DMS53 (cell line): ENCODE measurements at regions not wholly inside any gene's neighbourhood (a gene's known extent, or its start where the extent isn't known, plus 50 kb on each side); places are given as distances from the start of the nearest gene placed in this dataset.

Experiments used
- DNase-seq: peaks from one replicate; lab custom pipeline; 2025; lab: John Stamatoyannopoulos, UW

DNA sequence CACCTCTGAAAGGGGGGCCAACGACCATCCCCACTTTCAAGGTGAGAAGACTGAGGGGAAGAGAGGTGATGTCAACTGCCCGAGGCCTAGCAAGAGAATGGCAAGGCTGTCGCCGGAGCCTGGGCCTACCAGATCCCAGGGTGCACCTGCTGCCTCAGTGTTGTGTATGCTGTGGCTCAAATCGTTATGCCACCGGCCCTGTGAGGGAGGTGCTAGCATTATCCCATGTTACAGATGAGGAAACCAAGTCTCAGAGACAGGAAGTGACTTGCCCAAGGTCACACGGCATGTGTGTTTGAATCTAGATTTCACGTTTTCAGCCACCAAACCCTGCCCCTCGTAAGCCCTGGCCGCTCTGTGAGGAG, 152.5 kb downstream of the CEBPB start:
- DNase-seq, result no peak

GRCh38 chr20:50343490-50344179, 153.0 kb downstream of the CEBPB start:
- no peak for DNase-seq

DNA sequence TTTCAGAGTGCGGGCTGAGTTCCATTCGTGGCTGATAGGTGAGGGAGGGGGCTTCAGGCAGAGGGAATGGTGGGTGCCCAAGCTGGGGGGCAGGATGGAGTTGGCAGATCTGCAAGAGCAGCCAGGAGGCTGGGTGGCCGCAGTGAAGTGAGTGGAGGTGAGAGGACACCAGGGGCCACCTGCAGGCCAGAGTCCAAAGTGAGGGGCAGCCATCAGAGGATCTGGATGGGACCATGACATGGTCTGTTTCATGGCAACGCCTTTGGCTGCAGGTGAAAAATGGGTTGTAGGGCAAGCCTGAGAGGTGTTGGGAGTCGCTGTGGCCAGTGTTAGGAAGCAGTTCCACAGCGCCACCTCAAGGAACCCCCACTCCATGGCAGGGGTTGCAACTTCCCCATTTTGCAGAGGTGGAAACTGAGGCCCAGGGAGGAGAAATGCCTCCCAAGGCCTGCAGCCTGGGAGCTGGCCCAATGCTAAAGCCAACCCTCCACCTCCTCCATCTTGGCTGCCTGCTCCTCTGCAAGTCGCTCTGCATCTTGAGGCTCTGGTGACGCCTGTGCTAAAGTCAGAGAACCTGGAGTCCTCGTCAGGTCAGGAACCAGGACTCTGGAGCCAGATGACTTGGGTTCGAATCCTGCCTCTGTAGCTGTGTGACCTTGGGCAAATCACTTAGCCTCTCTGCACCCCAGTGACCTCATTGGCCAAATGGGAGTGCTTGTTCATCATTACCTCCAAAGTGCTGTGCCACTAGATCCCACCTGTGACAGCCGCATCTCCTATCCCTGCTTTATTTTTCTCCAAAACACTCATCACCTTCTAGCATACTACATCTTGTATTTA, 153.8 kb downstream of the CEBPB start:
- peak; percentile 50 for DNase-seq

DNA sequence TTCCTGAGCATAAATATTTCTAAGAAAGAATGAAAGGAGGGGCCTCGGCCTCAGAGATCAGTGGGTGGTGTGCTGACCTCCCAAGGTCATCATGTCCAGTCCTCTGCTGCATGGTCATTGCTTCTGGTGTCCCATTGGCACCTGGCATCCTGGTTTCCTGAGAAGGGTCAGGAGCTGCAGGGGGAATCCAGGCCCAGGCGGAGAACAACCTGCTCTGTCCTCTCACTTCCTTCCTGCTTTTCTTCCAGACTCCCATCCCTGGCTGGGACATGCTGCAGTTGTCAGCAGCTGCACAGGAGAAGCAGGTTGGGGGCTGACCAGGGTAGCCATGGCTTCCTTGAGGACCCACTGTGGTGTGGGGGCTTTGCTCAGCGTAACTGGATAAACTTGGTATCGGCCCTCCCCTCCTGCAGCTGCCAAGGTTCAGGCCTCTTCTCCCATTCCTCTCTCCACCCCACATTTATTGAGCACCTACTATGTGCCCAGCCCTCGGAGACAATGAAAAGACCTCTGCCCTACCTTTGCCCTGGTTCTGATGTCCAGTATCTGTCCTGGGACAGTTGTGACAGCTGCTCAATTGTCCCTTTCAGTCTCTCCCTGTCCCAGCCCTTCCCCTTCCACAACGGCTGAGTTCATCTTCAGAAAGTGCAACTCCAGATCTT, 155.2 kb downstream of the CEBPB start:
- no peak for DNase-seq

- DNase-seq, result peak; percentile 58
Measured at GRCh38 chr20:50346374-50347283, 156.0 kb downstream of the CEBPB start.

DNA sequence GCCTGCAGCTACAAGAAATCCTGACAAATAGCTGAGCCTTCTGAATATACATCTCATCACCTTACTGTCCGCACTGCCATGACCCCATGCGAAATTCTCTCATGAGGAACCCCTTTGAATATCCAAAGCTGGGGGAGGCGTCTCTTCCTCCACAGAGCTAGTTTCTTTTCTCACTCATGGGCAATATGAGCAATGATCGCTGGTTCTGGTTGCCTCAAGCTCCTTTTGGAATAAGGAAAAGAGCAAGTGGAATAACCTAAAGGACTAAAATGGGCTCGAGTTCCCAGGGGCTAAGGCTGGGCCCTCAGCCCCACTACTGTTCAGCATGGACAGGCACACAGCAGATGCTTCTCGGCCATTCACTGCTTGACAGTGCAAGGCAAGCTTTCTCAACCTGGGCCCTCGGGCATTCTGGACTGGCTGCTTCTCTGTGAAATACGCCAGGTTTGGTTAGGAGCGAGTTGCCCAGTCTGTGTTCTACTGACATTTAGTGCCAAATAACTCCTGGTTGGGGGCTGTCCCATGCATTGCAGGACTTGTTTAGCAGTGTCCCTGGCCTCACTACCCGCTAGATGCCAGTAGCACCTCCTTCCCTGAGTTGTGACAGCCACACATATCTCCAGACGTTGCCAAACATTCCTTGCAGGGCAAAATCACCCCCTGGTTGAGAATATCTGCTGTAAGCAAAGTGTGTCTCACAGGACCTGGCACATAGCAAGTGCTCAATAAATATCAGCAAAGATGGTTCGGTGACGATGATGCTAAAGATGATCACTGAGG, 156.8 kb downstream of the CEBPB start:
- DNase-seq, result no peak

DNA sequence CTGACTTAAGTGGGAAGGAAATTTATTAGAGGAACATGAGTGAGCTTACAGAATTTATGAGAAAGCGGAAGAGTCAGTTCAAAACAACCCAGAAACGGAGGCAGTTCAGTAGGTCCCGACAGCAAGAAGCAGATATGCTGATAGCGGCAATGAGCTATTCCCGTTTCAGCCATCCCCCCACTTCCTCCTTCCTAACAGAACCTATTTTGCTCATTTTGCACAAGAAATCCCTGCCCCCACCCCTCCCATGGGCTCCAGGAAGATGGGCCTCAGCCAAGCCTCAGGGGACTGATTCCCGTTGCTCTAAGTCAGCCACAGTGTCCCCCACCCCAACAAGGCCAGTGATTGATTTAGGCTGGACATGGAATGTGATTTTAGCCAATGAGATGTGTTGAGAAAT, 157.5 kb downstream of the CEBPB start:
- DNase-seq, result no peak

- DNase-seq, result no peak
Measured at GRCh38 chr20:50350510-50351249, 159.5 kb upstream of the PTPN1 start.

DNA sequence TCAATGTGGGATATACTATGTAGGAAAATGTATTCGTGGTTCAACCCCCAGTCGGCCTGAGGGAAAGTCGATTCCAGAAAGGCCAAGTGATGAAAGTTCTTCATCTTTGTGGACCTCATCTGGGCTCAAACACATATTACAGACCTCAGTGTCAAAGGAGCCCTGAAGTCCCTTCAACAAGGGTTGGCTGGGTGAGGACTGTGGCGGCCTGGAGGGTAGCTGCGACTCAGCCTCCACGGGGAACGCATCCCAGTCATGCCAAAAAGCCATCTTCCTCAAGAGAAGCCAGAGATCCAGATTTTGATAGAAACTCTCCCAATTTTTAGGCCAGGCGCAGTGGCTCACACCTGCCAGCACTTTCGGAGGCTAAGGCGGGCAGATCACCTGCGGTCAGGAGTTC, 158.6 kb upstream of the PTPN1 start:
- DNase-seq, result no peak

DNA sequence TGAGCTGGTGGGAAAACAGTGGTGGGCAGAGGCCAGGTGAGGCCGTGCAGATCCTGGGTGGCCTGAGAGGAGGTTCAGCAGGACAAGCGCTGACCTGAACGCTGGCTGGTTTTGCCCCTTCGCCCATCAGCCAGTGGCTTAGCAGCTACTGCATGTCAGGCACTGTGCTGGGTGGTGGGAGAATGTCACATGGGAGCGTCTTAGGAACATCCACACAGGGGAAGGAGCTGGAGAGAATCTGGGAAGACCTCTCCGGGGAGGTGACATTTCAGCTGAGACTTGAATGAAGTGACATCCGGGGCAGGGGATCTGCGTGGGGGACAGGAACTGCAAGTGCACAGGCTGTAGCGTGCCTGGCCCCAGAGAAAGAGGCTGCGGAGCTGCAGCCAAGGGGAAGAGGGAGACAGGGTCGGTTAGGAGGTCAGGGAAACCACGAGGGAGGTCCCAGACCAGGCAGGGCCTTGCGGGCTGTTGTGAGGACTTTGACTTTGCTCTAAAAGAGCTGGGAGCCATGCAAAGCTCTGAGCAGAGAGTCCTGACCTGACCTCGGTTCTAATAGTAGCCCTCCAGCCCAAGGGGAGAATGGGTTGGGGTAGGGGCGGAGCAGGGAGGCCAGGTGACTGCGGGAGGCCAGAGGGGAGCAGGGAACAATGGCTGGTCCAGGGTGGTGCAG, 156.8 kb upstream of the PTPN1 start:
- DNase-seq, result no peak

GRCh38 chr20:50354721-50355589, 155.2 kb upstream of the PTPN1 start:
- DNase-seq, result no peak

GRCh38 chr20:50355590-50356524, 154.3 kb upstream of the PTPN1 start:
- DNase-seq, result no peak

DNA sequence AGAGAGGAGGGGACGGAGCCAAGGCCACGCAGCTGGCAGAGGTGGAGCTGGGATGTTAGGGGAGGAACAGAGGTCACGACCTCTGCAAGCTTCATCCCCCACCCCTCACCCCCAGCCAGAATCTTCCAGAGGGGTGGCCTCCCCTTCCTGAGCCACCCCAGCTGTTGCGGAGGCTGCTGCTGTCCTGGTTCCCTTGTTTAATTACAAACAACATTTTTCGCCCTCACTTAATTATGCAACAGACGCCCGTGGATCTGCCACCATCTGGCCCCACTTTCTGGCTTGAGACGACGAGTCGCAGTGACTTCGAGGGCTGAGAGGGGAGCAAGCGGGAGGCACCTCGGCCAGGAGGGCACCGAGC, 153.7 kb upstream of the PTPN1 start:
- DNase-seq, result no peak

DNA sequence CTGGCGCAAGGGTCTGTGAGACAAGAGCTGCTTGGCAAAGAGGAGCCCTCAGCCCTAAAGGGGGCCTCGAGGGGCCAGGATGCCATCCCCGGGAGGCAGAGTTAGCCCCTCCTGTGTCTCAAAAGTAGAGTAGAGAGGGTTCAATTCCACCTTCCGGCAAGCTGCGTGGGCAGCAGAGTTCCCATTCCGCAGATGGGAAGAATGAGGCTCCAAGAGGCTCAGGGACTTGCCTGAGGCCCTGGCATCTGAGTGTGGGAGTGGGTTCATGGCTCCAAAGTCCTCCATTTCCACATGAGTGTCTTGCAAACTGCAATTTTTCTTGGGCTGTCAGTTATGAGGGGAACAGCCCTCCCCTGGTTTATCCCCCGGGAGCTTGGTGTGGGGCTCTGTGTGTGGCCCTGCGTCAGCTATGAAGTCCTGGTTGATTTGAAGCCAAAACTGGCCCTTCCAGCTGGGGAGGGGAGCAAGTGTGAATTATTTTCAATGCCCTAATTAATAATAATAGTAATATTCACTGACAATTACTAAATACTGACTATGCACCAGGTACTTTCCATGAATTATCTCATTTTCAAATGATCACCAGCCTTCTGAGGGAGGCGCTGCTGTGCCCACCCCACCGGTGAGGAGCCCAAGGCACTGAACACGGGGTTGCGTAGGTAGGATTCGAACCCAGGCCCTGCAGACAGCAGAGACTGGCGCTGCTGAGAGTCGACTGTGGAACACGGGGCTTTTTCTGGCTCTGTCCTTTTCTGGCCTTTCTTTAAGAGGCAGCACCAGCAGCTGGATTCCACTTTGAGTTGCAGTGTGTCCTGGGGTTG, 153.0 kb upstream of the PTPN1 start:
- DNase-seq, result no peak

GRCh38 chr20:50357783-50358161, 152.4 kb upstream of the PTPN1 start:
- DNase-seq, result no peak

GRCh38 chr20:50358166-50358565, 152.0 kb upstream of the PTPN1 start:
- DNase-seq, result no peak

DNA sequence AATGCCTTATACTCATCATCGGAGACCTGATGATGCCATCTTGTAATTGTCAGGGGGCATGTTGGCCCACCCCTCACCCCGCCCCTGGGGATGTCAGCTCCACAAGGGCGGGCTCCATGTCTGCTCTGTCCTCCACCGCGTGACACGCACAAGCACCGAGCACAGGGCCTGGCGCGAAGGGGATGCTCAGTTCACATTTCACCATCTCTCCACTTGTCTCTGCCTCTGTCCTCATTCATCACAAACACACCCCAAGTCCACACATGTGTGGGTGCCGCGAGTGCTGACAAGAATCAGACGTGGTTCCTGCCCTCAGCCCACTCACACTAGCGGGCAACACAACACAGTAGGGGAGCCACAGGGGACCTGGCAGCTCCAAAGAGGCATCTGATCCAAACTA, 151.2 kb upstream of the PTPN1 start:
- DNase-seq, result no peak
